ENCODE measurements at regions not wholly inside any gene's neighbourhood (a gene's known extent, or its start where the extent isn't known, plus 50 kb on each side); places are given as distances from the start of the nearest gene placed in this dataset.

DNA sequence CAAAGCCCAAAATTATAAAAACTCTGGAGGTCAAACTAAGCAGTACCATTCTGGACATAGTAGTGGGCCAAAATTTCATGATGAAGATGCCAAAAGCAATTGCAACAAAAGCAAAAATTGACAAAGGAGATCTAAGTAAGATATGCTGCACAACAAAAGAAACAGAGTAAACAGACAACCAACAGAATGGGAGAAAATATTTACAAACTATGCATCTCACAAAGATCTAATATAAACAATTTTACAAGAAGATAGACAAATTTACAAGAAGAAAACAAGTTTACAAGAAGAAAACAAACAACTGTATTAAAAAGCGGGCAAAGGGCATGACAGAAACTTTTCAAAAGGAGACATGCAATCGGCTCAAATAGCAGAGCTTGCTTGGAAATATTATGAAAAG lies 396.9 kb downstream of the CDH9 start:
- TF ChIP-seq, protein P1, sequence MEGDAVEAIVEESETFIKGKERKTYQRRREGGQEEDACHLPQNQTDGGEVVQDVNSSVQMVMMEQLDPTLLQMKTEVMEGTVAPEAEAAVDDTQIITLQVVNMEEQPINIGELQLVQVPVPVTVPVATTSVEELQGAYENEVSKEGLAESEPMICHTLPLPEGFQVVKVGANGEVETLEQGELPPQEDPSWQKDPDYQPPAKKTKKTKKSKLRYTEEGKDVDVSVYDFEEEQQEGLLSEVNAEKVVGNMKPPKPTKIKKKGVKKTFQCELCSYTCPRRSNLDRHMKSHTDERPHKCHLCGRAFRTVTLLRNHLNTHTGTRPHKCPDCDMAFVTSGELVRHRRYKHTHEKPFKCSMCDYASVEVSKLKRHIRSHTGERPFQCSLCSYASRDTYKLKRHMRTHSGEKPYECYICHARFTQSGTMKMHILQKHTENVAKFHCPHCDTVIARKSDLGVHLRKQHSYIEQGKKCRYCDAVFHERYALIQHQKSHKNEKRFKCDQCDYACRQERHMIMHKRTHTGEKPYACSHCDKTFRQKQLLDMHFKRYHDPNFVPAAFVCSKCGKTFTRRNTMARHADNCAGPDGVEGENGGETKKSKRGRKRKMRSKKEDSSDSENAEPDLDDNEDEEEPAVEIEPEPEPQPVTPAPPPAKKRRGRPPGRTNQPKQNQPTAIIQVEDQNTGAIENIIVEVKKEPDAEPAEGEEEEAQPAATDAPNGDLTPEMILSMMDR (IDR thresholded peaks at IDR 0.05), result no peak
- TF ChIP-seq POLR2A (IDR thresholded peaks at IDR 0.05) (no peak), POLR2AphosphoS5 (IDR thresholded peaks at IDR 0.05) (no peak)

Data from sigmoid colon (tissue), 4 donors.